ENCODE measurements at regions not wholly inside any gene's neighbourhood (a gene's known extent, or its start where the extent isn't known, plus 50 kb on each side); places are given as distances from the start of the nearest gene placed in this dataset.
"Not testable (repeated sequence)": the region's sequence is repeated elsewhere in the genome, so short reads cannot be mapped to it uniquely, and the experiment has no call there.

GRCh38 chr5:36389245-36389644 is 87.5 kb upstream of the RANBP3L start:
- DNase-seq (ENCODE audit: extremely low read depth in 1 of 2, low read depth in 1 of 2) = no peak

GRCh38 chr5:36390640-36391039 is 88.9 kb upstream of the RANBP3L start:
- DNase-seq (ENCODE audit: extremely low read depth in 1 of 2, low read depth in 1 of 2) = no peak

GRCh38 chr5:36392186-36392585 is 90.5 kb upstream of the RANBP3L start:
- no peak for DNase-seq (ENCODE audit: extremely low read depth in 1 of 2, low read depth in 1 of 2)

GRCh38 chr5:36392818-36393217 is 91.1 kb upstream of the RANBP3L start:
- no peak for DNase-seq (ENCODE audit: extremely low read depth in 1 of 2, low read depth in 1 of 2)

GRCh38 chr5:36393656-36394428 is 92.1 kb upstream of the RANBP3L start:
- DNase-seq (ENCODE audit: extremely low read depth in 1 of 2, low read depth in 1 of 2) = no peak

- no peak for DNase-seq (ENCODE audit: extremely low read depth in 1 of 2, low read depth in 1 of 2)
Observed at GRCh38 chr5:36395260-36395659, 93.6 kb upstream of the RANBP3L start.

GRCh38 chr5:36395947-36396346 is 94.2 kb upstream of the RANBP3L start:
- DNase-seq (ENCODE audit: extremely low read depth in 1 of 2, low read depth in 1 of 2) = not testable (repeated sequence)

- no peak for DNase-seq (ENCODE audit: extremely low read depth in 1 of 2, low read depth in 1 of 2)
Observed at GRCh38 chr5:36396640-36397039, 94.9 kb upstream of the RANBP3L start.

GRCh38 chr5:36397901-36398536 is 96.3 kb upstream of the RANBP3L start:
- DNase-seq (ENCODE audit: extremely low read depth in 1 of 2, low read depth in 1 of 2) = no peak

GRCh38 chr5:36402512-36402906 is 100.8 kb upstream of the RANBP3L start:
- DNase-seq (ENCODE audit: extremely low read depth in 1 of 2, low read depth in 1 of 2) = no peak

- no peak for DNase-seq (ENCODE audit: extremely low read depth in 1 of 2, low read depth in 1 of 2)
Observed at GRCh38 chr5:36403632-36404311, 102.1 kb upstream of the RANBP3L start.

- DNase-seq (ENCODE audit: extremely low read depth in 1 of 2, low read depth in 1 of 2) = no peak
Observed at GRCh38 chr5:36406023-36406422, 104.3 kb upstream of the RANBP3L start.

GRCh38 chr5:36407396-36407795 is 105.7 kb upstream of the RANBP3L start:
- DNase-seq (ENCODE audit: extremely low read depth in 1 of 2, low read depth in 1 of 2) = no peak

GRCh38 chr5:36409711-36410110 is 108.0 kb upstream of the RANBP3L start:
- DNase-seq (ENCODE audit: extremely low read depth in 1 of 2, low read depth in 1 of 2) = not testable (repeated sequence)

- not testable (repeated sequence) for DNase-seq (ENCODE audit: extremely low read depth in 1 of 2, low read depth in 1 of 2)
Observed at GRCh38 chr5:36410672-36411071, 109.0 kb upstream of the RANBP3L start.

- no peak for DNase-seq (ENCODE audit: extremely low read depth in 1 of 2, low read depth in 1 of 2)
Observed at GRCh38 chr5:36414869-36415282, 113.2 kb upstream of the RANBP3L start.

- no peak for DNase-seq (ENCODE audit: extremely low read depth in 1 of 2, low read depth in 1 of 2)
Observed at GRCh38 chr5:36416605-36417004, 114.9 kb upstream of the RANBP3L start.

- DNase-seq (ENCODE audit: extremely low read depth in 1 of 2, low read depth in 1 of 2) = no peak
Observed at GRCh38 chr5:36417221-36417620, 115.5 kb upstream of the RANBP3L start.

- no peak for DNase-seq (ENCODE audit: extremely low read depth in 1 of 2, low read depth in 1 of 2)
Observed at GRCh38 chr5:36417668-36418067, 116.0 kb upstream of the RANBP3L start.

- no peak for DNase-seq (ENCODE audit: extremely low read depth in 1 of 2, low read depth in 1 of 2)
Observed at GRCh38 chr5:36418152-36418979, 116.7 kb upstream of the RANBP3L start.

- DNase-seq (ENCODE audit: extremely low read depth in 1 of 2, low read depth in 1 of 2) = no peak
Observed at GRCh38 chr5:36421256-36421655, 119.6 kb upstream of the RANBP3L start.

All from activated CD8-positive, alpha-beta memory T cell treated with anti-CD3 and anti-CD28 coated beads for 1 hour (primary cell).